Gastroesophageal sphincter (tissue), 3 donors: ENCODE measurements at regions not wholly inside any gene's neighbourhood (a gene's known extent, or its start where the extent isn't known, plus 50 kb on each side); places are given as distances from the start of the nearest gene placed in this dataset.

Experiments
- POLR2A ChIP-seq, 2 donors: fragments of 450-650 bp; IDR thresholded peaks; one replicate each; pipeline ENCODE4 v1.6.1; 2017; ENCODE audit warnings: antibody characterized with exemption in 2 of 2, mild to moderate bottlenecking in 2 of 2, moderate library complexity in 1 of 2
- POLR2AphosphoS5 ChIP-seq: sonication (generic); formaldehyde crosslinking; IDR thresholded peaks from one replicate; pipeline ENCODE4 v1.6.1; 2017; ENCODE audit warnings: antibody characterized with exemption
- TF ChIP-seq, protein P1 (sequence below), 4 experiments: fragments of 200-600 bp in 2 of 4; fragments of 450-650 bp in 2 of 4; sonication (generic) in 1 of 4; IDR thresholded peaks; one replicate each; pipeline ENCODE4 v1.5.1; 2017 to 2019; ENCODE audit warnings: antibody characterized with exemption in 4 of 4, mild to moderate bottlenecking in 2 of 4, moderate library complexity in 2 of 4

DNA sequence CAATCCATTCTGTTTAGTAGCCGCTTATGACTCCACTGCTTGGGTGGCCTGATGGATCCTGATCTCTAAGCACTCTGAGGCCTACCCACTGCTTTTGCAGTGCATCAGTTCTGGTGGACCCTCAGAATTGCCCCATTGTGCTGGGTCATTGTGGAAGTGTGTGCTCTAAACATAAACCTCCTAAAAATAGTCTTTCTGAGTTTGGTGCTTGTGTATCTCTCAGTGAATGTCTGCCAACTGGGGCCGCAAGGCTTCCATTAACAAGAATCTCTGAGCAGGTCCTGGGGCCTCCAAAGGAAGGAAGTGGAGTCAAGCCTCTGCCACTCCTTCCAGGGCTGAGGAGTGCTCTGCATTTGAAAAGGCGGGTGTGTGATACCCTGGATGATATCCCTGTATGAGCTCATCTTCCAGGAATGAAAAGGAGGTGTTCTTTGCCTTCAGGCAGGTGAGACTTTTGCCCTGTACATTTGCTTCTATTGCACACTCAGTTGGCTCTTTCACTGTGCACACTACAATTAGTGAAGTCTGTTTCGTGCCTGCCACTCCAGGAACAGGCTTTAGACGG lies 80.0 kb upstream of the CACNA2D3 start:
- TF ChIP-seq POLR2AphosphoS5, result no peak
- TF ChIP-seq, protein P1, sequence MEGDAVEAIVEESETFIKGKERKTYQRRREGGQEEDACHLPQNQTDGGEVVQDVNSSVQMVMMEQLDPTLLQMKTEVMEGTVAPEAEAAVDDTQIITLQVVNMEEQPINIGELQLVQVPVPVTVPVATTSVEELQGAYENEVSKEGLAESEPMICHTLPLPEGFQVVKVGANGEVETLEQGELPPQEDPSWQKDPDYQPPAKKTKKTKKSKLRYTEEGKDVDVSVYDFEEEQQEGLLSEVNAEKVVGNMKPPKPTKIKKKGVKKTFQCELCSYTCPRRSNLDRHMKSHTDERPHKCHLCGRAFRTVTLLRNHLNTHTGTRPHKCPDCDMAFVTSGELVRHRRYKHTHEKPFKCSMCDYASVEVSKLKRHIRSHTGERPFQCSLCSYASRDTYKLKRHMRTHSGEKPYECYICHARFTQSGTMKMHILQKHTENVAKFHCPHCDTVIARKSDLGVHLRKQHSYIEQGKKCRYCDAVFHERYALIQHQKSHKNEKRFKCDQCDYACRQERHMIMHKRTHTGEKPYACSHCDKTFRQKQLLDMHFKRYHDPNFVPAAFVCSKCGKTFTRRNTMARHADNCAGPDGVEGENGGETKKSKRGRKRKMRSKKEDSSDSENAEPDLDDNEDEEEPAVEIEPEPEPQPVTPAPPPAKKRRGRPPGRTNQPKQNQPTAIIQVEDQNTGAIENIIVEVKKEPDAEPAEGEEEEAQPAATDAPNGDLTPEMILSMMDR (IDR thresholded peaks at IDR 0.05), result no peak
- TF ChIP-seq POLR2A (IDR thresholded peaks at IDR 0.05), result no peak
